GM18858 (cell line): ENCODE measurements at regions not wholly inside any gene's neighbourhood (a gene's known extent, or its start where the extent isn't known, plus 50 kb on each side); places are given as distances from the start of the nearest gene placed in this dataset.

Source experiments
- ATAC-seq: cut with Tn5 transposase; IDR thresholded peaks from one replicate; pipeline ENCODE4 v1.9.1; 2021; ENCODE audit not compliant: unreplicated experiment

DNA sequence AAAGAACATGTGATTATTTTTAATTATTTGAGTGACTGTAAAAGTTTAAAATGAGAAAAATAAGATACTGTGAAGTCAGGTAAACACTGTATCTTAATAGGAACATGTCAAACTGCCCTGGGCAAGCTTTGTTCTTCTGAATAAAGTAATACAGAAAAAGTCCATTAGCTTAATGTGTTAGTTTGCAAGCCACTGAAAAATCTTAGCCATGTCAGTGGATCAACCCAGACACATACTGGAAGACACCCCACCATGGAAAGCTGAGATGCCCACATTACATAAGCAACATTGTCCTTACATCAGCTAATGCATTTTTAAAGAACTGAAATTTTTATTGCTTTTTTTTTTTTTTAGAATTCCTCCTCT is 155.2 kb downstream of the BBOX1 start:
- ATAC-seq, result no peak

GRCh38 chr11:27194976-27195375 is 154.4 kb downstream of the BBOX1 start:
- no peak for ATAC-seq

DNA sequence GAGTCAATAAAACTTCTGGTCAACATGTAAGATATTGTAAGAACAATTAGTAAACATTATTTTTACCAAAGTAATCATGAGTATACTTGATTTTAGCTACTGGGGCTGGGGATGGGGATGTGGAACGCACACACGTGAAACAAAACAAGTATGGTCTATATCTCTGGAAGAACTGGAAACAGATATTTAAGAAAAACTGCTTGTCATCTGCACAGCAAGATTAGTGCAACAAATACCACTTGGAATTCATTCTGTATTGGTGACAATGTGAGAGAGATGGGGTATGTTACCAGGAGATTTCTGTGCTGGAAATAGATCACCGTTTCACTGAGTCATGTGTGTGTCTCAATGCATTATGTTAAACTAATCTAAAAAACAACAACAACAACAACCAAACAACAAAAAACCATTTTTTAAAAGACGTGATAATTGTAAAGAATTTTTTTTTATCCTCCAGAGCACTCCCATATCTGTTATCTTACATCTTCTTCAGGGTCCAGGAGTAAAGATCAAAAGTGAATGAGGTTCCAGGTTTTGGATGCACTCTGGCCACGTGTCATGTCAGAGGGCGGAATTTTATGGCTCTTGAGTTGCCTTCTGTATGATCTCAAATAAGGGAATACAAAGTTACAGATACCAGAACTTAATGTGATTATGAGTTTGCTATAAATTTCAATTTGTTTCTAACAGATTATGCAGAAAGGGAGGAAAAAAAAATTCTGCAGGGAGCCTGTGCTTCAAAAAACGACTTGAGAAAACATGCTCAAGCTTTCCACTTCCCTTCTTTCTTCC is 153.0 kb downstream of the BBOX1 start:
- no peak for ATAC-seq

GRCh38 chr11:27192184-27192583 is 151.6 kb downstream of the BBOX1 start:
- no peak for ATAC-seq

DNA sequence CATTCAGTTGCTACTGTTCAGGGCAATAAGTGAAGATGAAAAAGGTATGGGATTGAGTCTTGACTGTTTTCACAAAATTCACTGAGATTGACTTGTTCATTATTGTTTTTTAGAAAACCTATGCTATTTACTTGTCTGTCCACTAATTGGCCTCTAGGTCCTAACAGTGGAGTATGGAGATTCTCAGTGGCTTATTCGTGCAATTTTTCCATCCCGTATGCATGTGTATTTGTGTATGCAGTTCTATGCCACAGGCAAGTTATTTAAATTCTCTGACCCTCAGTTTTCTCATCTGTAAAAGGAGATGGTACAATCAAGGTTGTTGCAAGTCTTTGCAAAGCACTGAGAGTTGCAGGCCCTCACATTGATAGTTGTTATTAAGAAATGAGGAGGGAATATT is 151.0 kb downstream of the BBOX1 start:
- no peak for ATAC-seq

DNA sequence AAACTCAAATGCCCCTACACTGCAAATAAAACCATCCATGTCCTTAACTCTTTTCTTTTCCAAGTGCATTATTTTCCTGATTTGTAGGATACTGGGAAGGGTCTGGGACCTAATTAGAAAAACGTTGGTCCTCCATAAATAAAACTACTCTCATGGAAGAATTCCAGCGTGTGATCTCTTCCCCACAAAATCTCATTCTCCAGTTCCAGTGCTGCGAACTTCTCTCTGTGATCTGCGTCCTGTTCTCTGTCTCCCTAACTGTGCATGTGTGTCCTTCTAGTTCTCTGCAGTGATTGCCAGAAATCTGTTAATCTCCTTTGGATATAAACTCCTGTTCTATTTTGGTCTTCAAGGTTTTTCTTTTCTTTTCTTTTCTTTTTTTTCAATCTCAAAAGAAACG is 148.1 kb downstream of the BBOX1 start:
- ATAC-seq, result no peak

DNA sequence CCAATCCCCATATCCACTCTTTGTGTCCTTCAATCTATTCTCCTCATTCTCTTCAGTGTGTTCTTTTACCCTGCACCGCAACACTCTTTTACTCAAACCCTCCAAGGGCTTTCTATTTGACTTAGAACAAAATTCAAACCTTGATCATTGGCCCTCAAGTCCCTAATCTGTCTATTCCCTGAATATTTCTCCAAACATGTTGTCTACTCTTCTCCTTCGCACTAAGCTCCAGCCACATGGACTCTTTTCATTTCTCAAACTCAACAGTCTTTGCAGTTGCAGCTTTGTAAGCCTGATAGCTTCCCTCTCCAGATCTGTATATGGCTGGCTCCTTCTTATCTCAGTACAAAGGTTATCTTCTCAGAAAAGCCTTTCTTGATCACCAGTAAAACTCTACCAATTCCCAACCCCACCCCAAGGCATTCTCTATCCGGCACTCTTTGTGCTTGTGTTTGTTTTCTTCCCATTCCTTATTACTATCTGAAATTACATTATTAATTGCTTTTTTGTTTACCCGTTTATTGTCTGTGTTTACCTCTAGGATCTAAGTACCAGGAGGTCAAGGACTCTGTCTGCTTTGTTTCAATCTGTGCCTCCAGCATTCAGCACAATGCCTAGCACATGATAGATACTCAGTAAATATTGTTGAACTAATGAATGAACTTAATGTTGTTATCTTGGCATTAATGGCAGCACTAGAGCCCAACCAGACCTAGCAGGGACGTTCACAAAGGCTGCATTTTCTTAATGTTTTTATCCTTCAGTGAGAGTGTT is 147.4 kb downstream of the BBOX1 start:
- no peak for ATAC-seq

DNA sequence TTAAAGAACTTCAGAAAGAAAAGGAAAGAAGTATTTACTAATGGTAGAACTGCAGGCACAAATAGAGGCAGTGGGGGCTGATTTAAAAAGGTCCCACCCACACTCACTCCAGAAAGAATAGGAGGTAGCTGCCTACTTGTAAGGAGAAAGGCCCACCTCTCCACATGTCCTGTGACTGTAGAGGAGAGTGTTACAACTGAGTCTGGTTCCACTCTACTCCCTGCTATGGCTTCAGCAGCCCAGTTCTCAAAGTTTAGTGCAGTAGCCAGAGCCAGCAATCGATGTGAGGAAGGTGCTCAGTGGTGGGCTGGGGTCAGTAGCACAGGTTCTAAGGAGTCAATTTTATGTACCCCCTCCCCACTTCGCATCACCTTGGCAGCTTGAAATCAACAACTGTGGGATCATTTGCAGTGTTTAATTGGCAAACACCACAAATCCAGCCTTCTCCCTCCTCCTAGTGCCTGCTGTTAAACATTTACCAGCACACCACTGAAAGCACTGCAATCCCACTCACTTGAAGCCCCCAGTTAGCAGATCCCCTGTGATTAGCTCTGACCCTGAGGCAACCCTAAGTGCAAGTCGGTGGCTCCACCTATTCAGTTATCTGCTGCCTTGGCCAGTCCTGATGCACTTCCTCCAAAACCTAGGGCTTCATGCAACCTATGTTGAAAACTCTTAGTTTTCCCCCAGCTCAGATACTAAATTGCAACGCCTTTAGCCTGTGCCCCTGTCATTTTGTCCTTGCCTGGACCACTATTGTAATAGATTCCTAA is 146.6 kb downstream of the BBOX1 start:
- no peak for ATAC-seq

DNA sequence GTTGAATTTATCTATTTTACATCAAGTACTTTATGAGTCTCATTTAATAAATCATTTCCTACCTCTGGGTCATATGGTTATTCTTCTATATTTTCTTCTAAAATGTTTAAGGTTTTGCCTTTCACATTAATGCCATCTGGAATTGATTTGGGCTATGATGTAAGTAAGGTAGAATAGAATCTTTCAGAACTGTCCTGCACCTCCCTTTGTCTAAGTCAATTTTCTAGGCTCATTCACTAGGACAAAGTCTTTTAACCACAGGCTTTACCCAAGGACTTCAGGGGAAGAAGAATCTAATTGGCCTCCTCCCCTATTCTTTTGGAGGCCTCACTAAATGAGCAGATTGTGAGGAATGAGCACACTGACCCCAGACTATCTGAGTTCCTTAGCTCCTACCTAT is 146.0 kb downstream of the BBOX1 start:
- no peak for ATAC-seq

DNA sequence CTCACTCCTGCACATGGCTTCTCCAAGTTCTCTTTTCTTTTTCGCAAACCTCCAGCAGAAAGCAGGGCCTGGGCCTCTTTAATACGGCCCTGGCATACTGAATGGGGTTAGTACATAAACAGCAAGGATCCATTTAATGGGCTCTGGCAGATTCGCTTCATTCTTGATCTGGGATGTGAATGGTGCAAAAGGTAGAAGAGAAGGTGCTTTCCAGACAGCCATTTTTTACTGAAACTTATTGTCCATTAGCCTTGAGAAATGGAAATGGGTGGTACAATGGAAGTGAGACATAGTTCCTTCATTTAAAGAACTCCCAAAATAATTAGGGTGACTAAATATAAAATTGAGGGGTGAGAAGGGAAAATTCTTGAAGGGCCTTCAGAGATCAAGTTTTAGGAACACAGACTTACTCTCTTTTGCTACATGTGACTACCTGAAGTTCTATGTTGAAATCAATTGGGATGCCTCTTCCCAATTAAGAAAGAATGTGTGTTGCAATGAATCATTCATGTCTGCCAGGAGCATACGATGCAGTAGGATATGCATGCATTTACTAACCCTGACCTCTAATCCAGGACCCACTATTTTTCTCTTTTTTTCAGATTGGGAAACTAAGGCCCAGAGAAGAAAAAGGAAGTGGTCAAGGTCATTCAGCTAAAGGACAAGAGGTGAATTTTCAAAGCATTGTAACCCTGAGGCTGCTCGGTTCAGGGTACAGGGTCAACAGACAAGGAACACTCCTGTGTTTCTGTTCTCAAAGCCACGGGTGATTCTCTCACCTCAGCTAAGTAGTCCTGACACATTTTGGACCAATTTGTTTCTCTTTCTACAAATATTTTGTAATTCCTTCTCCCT is 144.1 kb downstream of the BBOX1 start:
- no peak for ATAC-seq

DNA sequence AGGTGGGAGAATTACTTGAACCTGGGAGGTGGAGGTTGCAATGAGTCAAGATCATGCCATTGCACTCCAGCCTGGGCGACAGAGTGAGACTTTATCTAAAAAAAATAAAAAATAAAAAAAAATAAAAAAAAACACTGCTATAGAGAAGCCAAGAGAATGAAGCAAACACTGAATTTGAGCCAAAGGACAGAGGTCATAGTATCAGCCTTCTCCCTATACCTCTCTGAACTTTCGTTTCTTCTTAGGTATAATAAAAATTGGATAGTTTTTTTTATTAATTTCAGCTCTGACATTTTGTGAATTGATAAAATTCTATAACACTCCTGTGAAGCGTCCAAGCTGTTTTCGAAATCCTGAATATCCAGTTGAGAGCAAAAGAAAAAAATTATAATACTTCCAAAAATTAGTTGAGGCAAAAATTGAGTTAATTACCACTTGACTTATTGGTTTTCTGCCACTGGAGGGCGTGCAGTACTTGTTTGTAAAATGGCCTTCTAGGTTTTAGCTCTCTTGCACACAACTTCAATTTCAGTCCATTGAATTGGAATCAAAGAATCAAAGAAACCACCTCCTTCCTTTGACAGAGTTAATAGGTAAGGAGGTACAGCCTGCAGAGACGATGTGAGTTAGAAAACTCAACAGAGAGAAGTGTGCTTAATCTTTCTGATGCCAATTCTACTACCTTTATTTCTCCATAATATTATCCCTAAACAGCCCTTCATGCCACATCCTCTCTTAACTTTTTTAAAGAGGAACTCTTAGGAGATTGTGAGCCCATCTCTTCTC is 143.2 kb downstream of the BBOX1 start:
- no peak for ATAC-seq

DNA sequence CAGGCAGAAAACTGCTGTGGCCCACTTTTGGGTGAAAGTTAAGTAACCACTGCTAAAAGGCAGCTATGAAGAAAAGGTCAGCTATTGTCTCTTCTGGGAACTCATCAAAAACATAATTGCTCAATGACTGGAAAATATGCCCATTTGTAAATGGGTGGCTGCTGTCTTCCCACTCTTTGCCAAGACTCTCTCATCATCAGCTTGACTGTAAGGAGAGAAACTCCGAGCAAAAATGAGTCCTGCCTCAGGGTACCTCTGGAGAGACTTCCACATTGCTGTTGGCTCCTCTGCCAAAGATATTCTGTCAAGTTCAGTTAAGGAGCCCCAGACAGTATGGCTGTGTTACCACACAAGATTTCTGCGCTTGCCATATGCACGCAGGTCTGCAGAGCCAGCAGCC is 138.7 kb downstream of the BBOX1 start:
- no peak for ATAC-seq

GRCh38 chr11:27178859-27179258 is 138.2 kb downstream of the BBOX1 start:
- ATAC-seq, result no peak
